OCI-LY1 (cell line): ENCODE measurements at regions not wholly inside any gene's neighbourhood (a gene's known extent, or its start where the extent isn't known, plus 50 kb on each side); places are given as distances from the start of the nearest gene placed in this dataset.

Experiments
- CTCF ChIP-seq: fragments of 200-600 bp; sonication (generic), shearing (Covaris generic); IDR thresholded peaks from 2 replicates; pipeline ENCODE4 v1.5.1; 2017; ENCODE audit warnings: mild to moderate bottlenecking, antibody characterized with exemption, low read length, moderate library complexity, mixed read lengths
- EZH2 ChIP-seq: fragments of 200-600 bp; sonication (generic), shearing (Covaris generic); IDR thresholded peaks from 2 replicates; pipeline ENCODE4 v1.8.0; 2017; ENCODE audit warnings: borderline replicate concordance, mixed run types, mild to moderate bottlenecking, antibody characterized with exemption, low read length, moderate library complexity, mixed read lengths

DNA sequence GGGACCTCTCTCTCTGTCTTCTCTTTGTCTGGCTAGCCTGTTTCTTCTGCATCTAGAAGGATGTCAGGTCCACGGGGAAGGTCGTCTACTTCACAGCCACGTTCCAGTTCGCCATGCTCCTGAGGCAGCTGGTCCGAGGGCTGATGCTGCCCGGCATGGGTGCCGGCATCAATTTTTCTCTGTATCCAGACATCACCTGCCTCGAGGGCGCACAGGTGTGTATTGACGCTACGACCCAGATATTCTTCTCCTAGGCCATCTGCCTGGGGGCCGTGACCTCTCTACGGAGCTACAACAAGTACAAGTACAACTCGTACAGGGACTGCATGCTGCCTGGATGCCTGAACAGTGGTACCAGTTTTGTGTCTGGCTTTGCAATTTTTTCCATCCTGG is 841.6 kb upstream of the TMPRSS15 start:
- TF ChIP-seq CTCF = no peak
- no peak for TF ChIP-seq EZH2
